ENCODE measurements at regions not wholly inside any gene's neighbourhood (a gene's known extent, or its start where the extent isn't known, plus 50 kb on each side); places are given as distances from the start of the nearest gene placed in this dataset.

- Histone ChIP-seq H3K9me3 (no peaks in the 10 kb centered on the region), H3K36me3 (no peaks in the 10 kb centered on the region), H3K27ac (no peak overlapping the region), H3K4me3 (replicated peaks in 1 of 3) (no peak overlapping the region), H3K4me1 (no peaks in the 10 kb centered on the region), H3K27me3 (no peaks in the 10 kb centered on the region)
- no peak for DNase-seq
- WGBS, 2 donors: 69 to 73% methylated on average over 13 of the region's 13 CpGs
- TF ChIP-seq POLR2A (IDR thresholded peaks at IDR 0.05) (no peak), CTCF (IDR thresholded peaks at IDR 0.05) (no peak)
- intact Hi-C loops (cut with DNase I): no loop called here
Observed at GRCh38 chr1:20405051-20405754, 80.8 kb downstream of the CAMK2N1 start.

Measured in thyroid gland (tissue), 4 donors.